ENCODE measurements at regions not wholly inside any gene's neighbourhood (a gene's known extent, or its start where the extent isn't known, plus 50 kb on each side); places are given as distances from the start of the nearest gene placed in this dataset.

GRCh38 chr2:181307203-181307991 lies 149.8 kb upstream of the ITGA4 start:
- DNase-seq = no peak

GRCh38 chr2:181308766-181309515 lies 148.2 kb upstream of the ITGA4 start:
- no peak for DNase-seq

GRCh38 chr2:181309586-181309985 lies 147.6 kb upstream of the ITGA4 start:
- DNase-seq = no peak

- no peak for DNase-seq
Measured at GRCh38 chr2:181310967-181311366, 146.2 kb upstream of the ITGA4 start.

- no peak for DNase-seq
Measured at GRCh38 chr2:181311837-181312236, 145.3 kb upstream of the ITGA4 start.

- DNase-seq = peak in 1 of 2 donors; percentile 19
Measured at GRCh38 chr2:181312515-181312927, 144.7 kb upstream of the ITGA4 start.

GRCh38 chr2:181313845-181314244 lies 143.3 kb upstream of the ITGA4 start:
- DNase-seq = no peak

GRCh38 chr2:181314551-181314950 lies 142.6 kb upstream of the ITGA4 start:
- DNase-seq = no peak

- no peak for DNase-seq
Measured at GRCh38 chr2:181317511-181317910, 139.7 kb upstream of the ITGA4 start.

GRCh38 chr2:181318504-181319280 lies 138.5 kb upstream of the ITGA4 start:
- no peak for DNase-seq

GRCh38 chr2:181319286-181319685 lies 137.9 kb upstream of the ITGA4 start:
- no peak for DNase-seq

- no peak for DNase-seq
Measured at GRCh38 chr2:181320638-181321037, 136.5 kb upstream of the ITGA4 start.

- DNase-seq = no peak
Measured at GRCh38 chr2:181324912-181325311, 132.3 kb upstream of the ITGA4 start.

- DNase-seq = no peak
Measured at GRCh38 chr2:181326661-181327060, 130.5 kb upstream of the ITGA4 start.

GRCh38 chr2:181330286-181330685 lies 126.9 kb upstream of the ITGA4 start:
- no peak for DNase-seq

GRCh38 chr2:181332044-181332605 lies 125.1 kb upstream of the ITGA4 start:
- no peak for DNase-seq

GRCh38 chr2:181334158-181334826 lies 122.9 kb upstream of the ITGA4 start:
- DNase-seq = no peak

GRCh38 chr2:181340891-181341290 lies 116.3 kb upstream of the ITGA4 start:
- DNase-seq = no peak

GRCh38 chr2:181341855-181342600 lies 115.2 kb upstream of the ITGA4 start:
- DNase-seq = no peak

- DNase-seq = no peak
Measured at GRCh38 chr2:181348107-181348837, 108.9 kb upstream of the ITGA4 start.

GRCh38 chr2:181352158-181352557 lies 105.0 kb upstream of the ITGA4 start:
- DNase-seq = no peak

Data from activated CD4-positive, alpha-beta T cell treated with anti-CD3 and anti-CD28 coated beads for 4 hours (primary cell).